ENCODE measurements at regions not wholly inside any gene's neighbourhood (a gene's known extent, or its start where the extent isn't known, plus 50 kb on each side); places are given as distances from the start of the nearest gene placed in this dataset.
A peak's percentile ranks its signal among the peaks of the same experiment; 100 is the strongest.

- TF ChIP-seq EZH2phosphoT487 (IDR thresholded peaks at IDR 0.05; ENCODE audit: borderline replicate concordance): no peak
- peak; percentile 82 for TF ChIP-seq CTCF (conservative IDR thresholded peaks at IDR 0.05; ENCODE audit: low read length)
Observed at GRCh38 chr2:118221536-118222272, 133.4 kb downstream of the INSIG2 start.
